Transverse colon (tissue), 4 donors: ENCODE measurements at regions not wholly inside any gene's neighbourhood (a gene's known extent, or its start where the extent isn't known, plus 50 kb on each side); places are given as distances from the start of the nearest gene placed in this dataset.

Source experiments
- DNase-seq: peaks from one replicate; pipeline ENCODE4 v3.0.0-alpha.2; 2019
- H3K27ac ChIP-seq, 4 donors: fragments of 200-600 bp; sonication (generic); 2 replicates each; pipeline ENCODE4 v1.5.1; 2016 to 2018; ENCODE audit warnings: inconsistent platforms in 4 of 4
- H3K27me3 ChIP-seq: fragments of 200-600 bp; sonication (generic); 2 replicates; pipeline ENCODE4 v1.5.1; 2017; ENCODE audit warnings: inconsistent platforms
- H3K36me3 ChIP-seq, 4 donors: fragments of 200-600 bp; sonication (generic); 2 replicates each; pipeline ENCODE4 v1.5.1; 2017 to 2019; ENCODE audit warnings: inconsistent platforms in 4 of 4
- H3K4me1 ChIP-seq, 4 donors: fragments of 200-600 bp; sonication (generic); 2 replicates each; pipeline ENCODE4 v1.5.1; 2017 to 2020; ENCODE audit warnings: inconsistent platforms in 4 of 4
- H3K4me3 ChIP-seq, 4 donors: fragments of 200-600 bp; sonication (generic); 1 replicate in 1 of 4; 2 replicates in 3 of 4; pipeline versions ENCODE4 v1.5.1 to v1.6.1; 2017 to 2019; ENCODE audit warnings: inconsistent platforms in 4 of 4
- H3K9me3 ChIP-seq, 2 donors: fragments of 200-600 bp; sonication (generic); 2 replicates each; pipeline ENCODE4 v1.5.1; 2017 to 2019; ENCODE audit warnings: inconsistent platforms in 2 of 2
- CTCF ChIP-seq, 5 experiments: fragments of 200-600 bp in 3 of 5; fragments of 450-650 bp in 2 of 5; sonication (generic) in 3 of 5; IDR thresholded peaks; 1 replicate in 2 of 5; 2 replicates in 3 of 5; pipeline ENCODE4 v1.5.1; 2016 to 2017; ENCODE audit warnings: antibody characterized with exemption in 5 of 5, inconsistent platforms in 3 of 5, mild to moderate bottlenecking in 2 of 5, moderate library complexity in 1 of 5
- EP300 ChIP-seq: sonication (generic); formaldehyde crosslinking; IDR thresholded peaks from one replicate; pipeline ENCODE4 v1.6.1; 2017; ENCODE audit warnings: antibody characterized with exemption, low read depth
- POLR2A ChIP-seq: fragments of 450-650 bp; IDR thresholded peaks from one replicate; pipeline ENCODE4 v1.6.1; 2016; ENCODE audit warnings: antibody characterized with exemption, mild to moderate bottlenecking, moderate library complexity
- POLR2AphosphoS5 ChIP-seq, 3 donors: sonication (generic); formaldehyde crosslinking; IDR thresholded peaks; one replicate each; pipeline ENCODE4 v1.6.1; 2016; ENCODE audit warnings: antibody characterized with exemption in 3 of 3
- WGBS, 2 donors: methylation state at CpG; one replicate each; pipeline ENCODE4 v1.1.5; 2018; ENCODE audit warnings: low coverage in 1 of 2; 5-methylcytosine and 5-hydroxymethylcytosine counted together
- in situ Hi-C, 4 donors: fragments of 200-750 bp; cut with MboI; loops; one replicate each; pipeline versions ENCODE4 v1.15.0 to v1.15.1; 2017; ENCODE audit warnings: low sequenced_read_pairs in 3 of 4, low pct_ligation_motif_present in 1 of 4, low pct_unique_long_range_greater_than_20kb in 1 of 4
- intact Hi-C: fragments of 100-400 bp; cut with DNase I; formaldehyde crosslinking; loops from one replicate; pipeline ENCODE4 v1.15.1; 2023; ENCODE audit warnings: low total_unique reads

- no peak for DNase-seq
- Histone ChIP-seq H3K4me1 (no peaks in the 10 kb centered on the region), H3K9me3 (no peaks in the 10 kb centered on the region), H3K27me3 (peaks cover 11% of the 10 kb centered on the region), H3K27ac (no peak overlapping the region), H3K4me3 (no peak overlapping the region), H3K36me3 (no peaks in the 10 kb centered on the region)
- intact Hi-C loops (no loop called here), in situ Hi-C loops (no loop called here)
- TF ChIP-seq POLR2AphosphoS5 (IDR thresholded peaks at IDR 0.05) (no peak), EP300 (no peak), CTCF (IDR thresholded peaks at IDR 0.05) (no peak), POLR2A (no peak)
- 85% methylated on average over 7 of the region's 7 CpGs; no CpG with 5 or more reads in 1 of the 2 donors for WGBS, 2 donors
Measured at GRCh38 chr11:44397586-44398178, 87.7 kb upstream of the ALX4 start.

- WGBS, 2 donors, result 73% methylated on average over 13 of the region's 15 CpGs; no CpG with 5 or more reads in 1 of the 2 donors
- no peaks in the 10 kb centered on the region for H3K36me3 ChIP-seq
- no peak for DNase-seq
- no peaks in the 10 kb centered on the region for H3K4me1 ChIP-seq
- no peak overlapping the region for H3K4me3 ChIP-seq
- TF ChIP-seq EP300, result no peak
- TF ChIP-seq CTCF (IDR thresholded peaks at IDR 0.05), result no peak
- H3K9me3 ChIP-seq, result no peaks in the 10 kb centered on the region
- in situ Hi-C loops (no loop called here), intact Hi-C loops (no loop called here)
- H3K27ac ChIP-seq, result no peak overlapping the region
- peaks cover 11% of the 10 kb centered on the region for H3K27me3 ChIP-seq
Measured at GRCh38 chr11:44398266-44399030, 88.5 kb upstream of the ALX4 start.

GRCh38 chr11:44399968-44400367 lies 90.0 kb upstream of the ALX4 start:
- in situ Hi-C loops (no loop called here), intact Hi-C loops (no loop called here)
- DNase-seq, result no peak
- Histone ChIP-seq H3K9me3 (no peaks in the 10 kb centered on the region), H3K36me3 (no peaks in the 10 kb centered on the region), H3K27me3 (peaks cover 11% of the 10 kb centered on the region), H3K4me3 (no peak overlapping the region), H3K4me1 (no peaks in the 10 kb centered on the region), H3K27ac (no peak overlapping the region)
- TF ChIP-seq POLR2AphosphoS5 (IDR thresholded peaks at IDR 0.05) (no peak), CTCF (IDR thresholded peaks at IDR 0.05) (no peak), POLR2A (no peak), EP300 (no peak)
- WGBS, 2 donors, result 18 to 25% methylated on average over 2 of the region's 2 CpGs

- 80% methylated on average over 5 of the region's 5 CpGs; no CpG with 5 or more reads in 1 of the 2 donors for WGBS, 2 donors
- DNase-seq, result no peak
Measured at GRCh38 chr11:44400431-44400830, 90.5 kb upstream of the ALX4 start.

More at GRCh38 chr11:44400431-44400830, 90.5 kb upstream of the ALX4 start:
- Histone ChIP-seq H3K4me1 (no peaks in the 10 kb centered on the region), H3K27ac (no peak overlapping the region), H3K9me3 (no peaks in the 10 kb centered on the region), H3K27me3 (peaks cover 11% of the 10 kb centered on the region), H3K4me3 (no peak overlapping the region), H3K36me3 (no peaks in the 10 kb centered on the region)
- in situ Hi-C loops (no loop called here), intact Hi-C loops (no loop called here)
- TF ChIP-seq POLR2AphosphoS5 (IDR thresholded peaks at IDR 0.05) (no peak), POLR2A (no peak), EP300 (no peak)
